DOHH2 (cell line): ENCODE measurements at regions not wholly inside any gene's neighbourhood (a gene's known extent, or its start where the extent isn't known, plus 50 kb on each side); places are given as distances from the start of the nearest gene placed in this dataset.

ENCODE experiments used
- H3F3A ChIP-seq: fragments of 200-600 bp; sonication (generic), shearing (Covaris generic); 2 replicates; pipeline ENCODE4 v1.6.0; 2016; ENCODE audit warnings: antibody characterized with exemption, mild to moderate bottlenecking; ENCODE audit not compliant: control insufficient read depth, insufficient read depth
- H3K27ac ChIP-seq: fragments of 200-600 bp; sonication (generic); 2 replicates; pipeline ENCODE4 v1.5.1; 2014; ENCODE audit warnings: low read depth, mild to moderate bottlenecking, low read length, moderate library complexity
- H3K27me3 ChIP-seq: fragments of 200-600 bp; sonication (generic); 2 replicates; pipeline ENCODE4 v1.6.1; 2014; ENCODE audit warnings: mild to moderate bottlenecking, low read length, mixed read lengths; ENCODE audit not compliant: control insufficient read depth
- H3K36me3 ChIP-seq: fragments of 200-600 bp; sonication (generic); 2 replicates; pipeline ENCODE4 v1.6.1; 2014; ENCODE audit warnings: mild to moderate bottlenecking, low read length, moderate library complexity, mixed read lengths; ENCODE audit not compliant: control insufficient read depth
- H3K4me1 ChIP-seq: fragments of 200-600 bp; sonication (generic); 2 replicates; pipeline ENCODE4 v1.6.1; 2014; ENCODE audit warnings: mild to moderate bottlenecking, low read length, mixed read lengths; ENCODE audit not compliant: control insufficient read depth
- H3K4me2 ChIP-seq: fragments of 200-600 bp; sonication (generic); 2 replicates; pipeline ENCODE4 v1.6.0; 2014; ENCODE audit warnings: mild to moderate bottlenecking, low read length, moderate library complexity
- H3K4me3 ChIP-seq: fragments of 200-600 bp; sonication (generic); 2 replicates; pipeline ENCODE4 v1.5.1; 2014; ENCODE audit warnings: mild to moderate bottlenecking, low read length, mixed read lengths
- H3K79me2 ChIP-seq: fragments of 200-600 bp; sonication (generic); 2 replicates; pipeline ENCODE4 v1.6.1; 2014; ENCODE audit warnings: mild to moderate bottlenecking, low read length, mixed read lengths; ENCODE audit not compliant: control insufficient read depth
- H3K9me2 ChIP-seq: fragments of 200-600 bp; sonication (generic); replicated peaks from 2 replicates; pipeline ENCODE4 v1.6.1; 2014; ENCODE audit warnings: mild to moderate bottlenecking, low read length, mixed read lengths; ENCODE audit not compliant: control insufficient read depth
- H3K9me3 ChIP-seq: fragments of 200-600 bp; sonication (generic); 2 replicates; pipeline ENCODE4 v1.6.1; 2014; ENCODE audit warnings: antibody characterized with exemption, low read length, mixed read lengths; ENCODE audit not compliant: control insufficient read depth, insufficient read depth
- H4K20me1 ChIP-seq: fragments of 200-600 bp; sonication (generic); 2 replicates; pipeline ENCODE4 v1.6.0; 2014; ENCODE audit warnings: low read depth, mild to moderate bottlenecking, antibody characterized with exemption, low read length, moderate library complexity; ENCODE audit not compliant: control insufficient read depth, insufficient read depth
- EZH2phosphoT487 ChIP-seq: fragments of 200-600 bp; sonication (generic); IDR thresholded peaks from 2 replicates; pipeline ENCODE4 v1.6.1; 2017; ENCODE audit warnings: borderline replicate concordance, mild to moderate bottlenecking, antibody characterized with exemption, low read length, moderate library complexity, mixed read lengths
- TF ChIP-seq, protein P1 (sequence below): fragments of 200-600 bp; sonication (generic); IDR thresholded peaks from one replicate; pipeline ENCODE4 v1.5.1; 2014; ENCODE audit warnings: antibody characterized with exemption, mild to moderate bottlenecking, low read depth, low read length; ENCODE audit not compliant: poor library complexity, severe bottlenecking

- Histone ChIP-seq H3K27me3 (no peaks in the 10 kb centered on the region), H3K4me1 (peaks cover 11% of the 10 kb centered on the region), H3F3A (no peaks in the 10 kb centered on the region), H3K36me3 (no peaks in the 10 kb centered on the region), H3K9me2 (no peaks in the 10 kb centered on the region), H4K20me1 (no peaks in the 10 kb centered on the region), H3K27ac (no peak overlapping the region), H3K4me3 (no peak overlapping the region), H3K9me3 (no peaks in the 10 kb centered on the region), H3K79me2 (no peaks in the 10 kb centered on the region), H3K4me2 (no peak overlapping the region)
- TF ChIP-seq, protein P1, sequence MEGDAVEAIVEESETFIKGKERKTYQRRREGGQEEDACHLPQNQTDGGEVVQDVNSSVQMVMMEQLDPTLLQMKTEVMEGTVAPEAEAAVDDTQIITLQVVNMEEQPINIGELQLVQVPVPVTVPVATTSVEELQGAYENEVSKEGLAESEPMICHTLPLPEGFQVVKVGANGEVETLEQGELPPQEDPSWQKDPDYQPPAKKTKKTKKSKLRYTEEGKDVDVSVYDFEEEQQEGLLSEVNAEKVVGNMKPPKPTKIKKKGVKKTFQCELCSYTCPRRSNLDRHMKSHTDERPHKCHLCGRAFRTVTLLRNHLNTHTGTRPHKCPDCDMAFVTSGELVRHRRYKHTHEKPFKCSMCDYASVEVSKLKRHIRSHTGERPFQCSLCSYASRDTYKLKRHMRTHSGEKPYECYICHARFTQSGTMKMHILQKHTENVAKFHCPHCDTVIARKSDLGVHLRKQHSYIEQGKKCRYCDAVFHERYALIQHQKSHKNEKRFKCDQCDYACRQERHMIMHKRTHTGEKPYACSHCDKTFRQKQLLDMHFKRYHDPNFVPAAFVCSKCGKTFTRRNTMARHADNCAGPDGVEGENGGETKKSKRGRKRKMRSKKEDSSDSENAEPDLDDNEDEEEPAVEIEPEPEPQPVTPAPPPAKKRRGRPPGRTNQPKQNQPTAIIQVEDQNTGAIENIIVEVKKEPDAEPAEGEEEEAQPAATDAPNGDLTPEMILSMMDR = no peak
- TF ChIP-seq EZH2phosphoT487 = no peak
Measured at GRCh38 chr3:154901278-154901677, 178.8 kb upstream of the MME start.

GRCh38 chr3:154900816-154901215 is 179.3 kb upstream of the MME start:
- no peaks in the 10 kb centered on the region for H3K79me2 ChIP-seq
- H3K9me3 ChIP-seq = no peaks in the 10 kb centered on the region
- H3K9me2 ChIP-seq = no peaks in the 10 kb centered on the region
- no peak for TF ChIP-seq EZH2phosphoT487
- TF ChIP-seq, protein P1 = no peak
- no peak overlapping the region for H3K4me2 ChIP-seq
- no peaks in the 10 kb centered on the region for H3K36me3 ChIP-seq
- H3F3A ChIP-seq = no peaks in the 10 kb centered on the region
- H3K4me3 ChIP-seq = no peak overlapping the region
- H3K27ac ChIP-seq = no peak overlapping the region
- no peaks in the 10 kb centered on the region for H3K27me3 ChIP-seq
- no peaks in the 10 kb centered on the region for H4K20me1 ChIP-seq
- H3K4me1 ChIP-seq = peaks cover 11% of the 10 kb centered on the region

DNA sequence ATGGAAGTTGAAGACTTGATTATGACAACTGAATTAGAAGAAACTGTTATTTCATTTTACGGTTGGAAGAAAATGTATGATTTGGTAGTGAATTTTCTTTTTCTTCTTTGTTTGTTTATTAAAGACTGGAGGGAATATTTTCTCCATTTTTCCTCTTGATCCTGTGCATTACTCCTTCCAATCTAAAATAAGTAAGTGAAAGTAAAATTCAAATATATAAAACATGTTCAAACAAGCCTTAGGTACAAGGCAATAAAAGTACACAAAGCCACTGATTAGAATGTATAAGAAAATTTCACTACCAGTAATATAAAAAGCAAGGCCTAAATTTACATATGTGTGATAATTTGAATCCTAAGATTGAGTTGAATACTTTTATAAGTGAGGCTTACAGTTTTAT is 181.2 kb upstream of the MME start:
- H3K9me3 ChIP-seq = no peaks in the 10 kb centered on the region
- no peak overlapping the region for H3K27ac ChIP-seq
- no peaks in the 10 kb centered on the region for H3K9me2 ChIP-seq
- H3K79me2 ChIP-seq = no peaks in the 10 kb centered on the region
- no peaks in the 10 kb centered on the region for H3F3A ChIP-seq
- no peak for TF ChIP-seq EZH2phosphoT487
- TF ChIP-seq, protein P1 = no peak
- peaks cover 2% of the 10 kb centered on the region for H3K4me1 ChIP-seq
- H3K36me3 ChIP-seq = no peaks in the 10 kb centered on the region
- H3K4me3 ChIP-seq = no peak overlapping the region
- H3K27me3 ChIP-seq = no peaks in the 10 kb centered on the region
- H4K20me1 ChIP-seq = no peaks in the 10 kb centered on the region
- no peak overlapping the region for H3K4me2 ChIP-seq

DNA sequence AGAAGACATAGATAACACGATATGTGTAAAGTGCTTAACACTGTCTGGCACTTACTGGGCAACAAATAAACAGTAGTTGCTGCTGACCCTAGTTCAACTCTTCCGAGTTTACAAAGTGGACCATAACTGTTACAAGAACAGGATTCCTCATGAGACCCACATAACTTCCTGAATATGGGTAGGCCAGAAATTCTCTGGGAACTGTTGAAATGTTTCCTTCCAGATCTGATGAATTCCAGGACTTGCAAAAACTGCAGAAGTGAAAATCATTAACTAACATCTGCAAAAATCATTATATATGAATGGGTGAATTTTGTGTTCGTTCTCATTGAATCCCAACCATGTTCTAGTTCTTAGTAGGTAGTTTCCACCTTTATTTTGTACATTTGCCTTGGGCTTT is 181.7 kb upstream of the MME start:
- H3K4me3 ChIP-seq = no peak overlapping the region
- TF ChIP-seq EZH2phosphoT487 = no peak
- TF ChIP-seq, protein P1 = no peak

More for the DNA sequence above, 181.7 kb upstream of the MME start:
- Histone ChIP-seq H3K4me1 (no peaks in the 10 kb centered on the region), H3K9me3 (no peaks in the 10 kb centered on the region), H3K79me2 (no peaks in the 10 kb centered on the region), H4K20me1 (no peaks in the 10 kb centered on the region), H3K27ac (no peak overlapping the region), H3K4me2 (no peak overlapping the region), H3K27me3 (no peaks in the 10 kb centered on the region), H3K36me3 (no peaks in the 10 kb centered on the region), H3F3A (no peaks in the 10 kb centered on the region), H3K9me2 (no peaks in the 10 kb centered on the region)
